Thymus (tissue), 11 donors: ENCODE measurements at regions not wholly inside any gene's neighbourhood (a gene's known extent, or its start where the extent isn't known, plus 50 kb on each side); places are given as distances from the start of the nearest gene placed in this dataset.

Experiments used
- DNase-seq, 9 donors: peaks; one replicate each; pipeline ENCODE4 v3.0.0-alpha.2; 2013; ENCODE audit warnings: low spot score in 9 of 9, low read depth in 6 of 9, missing footprints in 1 of 9
- H3K27ac ChIP-seq, 2 donors: one replicate each; pipeline ENCODE4 v1.5.1; 2013; ENCODE audit warnings: control low read depth in 1 of 2, low read depth in 1 of 2, low read length in 1 of 2, mild to moderate bottlenecking in 1 of 2, moderate library complexity in 1 of 2
- H3K27me3 ChIP-seq, 2 donors: one replicate each; pipeline ENCODE4 v1.5.1; 2013; ENCODE audit warnings: low read length in 1 of 2; ENCODE audit not compliant: control insufficient read depth in 2 of 2, insufficient read depth in 1 of 2
- H3K36me3 ChIP-seq, 2 donors: one replicate each; pipeline ENCODE4 v1.5.1; 2013; ENCODE audit warnings: low read length in 1 of 2, mild to moderate bottlenecking in 1 of 2, moderate library complexity in 1 of 2; ENCODE audit not compliant: control insufficient read depth in 2 of 2, insufficient read depth in 2 of 2
- H3K4me1 ChIP-seq, 2 donors: one replicate each; pipeline ENCODE4 v1.5.1; 2013; ENCODE audit warnings: low read length in 2 of 2; ENCODE audit not compliant: control insufficient read depth in 2 of 2, insufficient read depth in 2 of 2
- H3K4me3 ChIP-seq, 2 donors: one replicate each; pipeline ENCODE4 v1.5.1; 2013; ENCODE audit warnings: low read length in 2 of 2, control low read depth in 1 of 2, mild to moderate bottlenecking in 1 of 2
- H3K9me3 ChIP-seq, 2 donors: one replicate each; pipeline ENCODE4 v1.5.1; 2013; ENCODE audit warnings: low read length in 1 of 2, mild to moderate bottlenecking in 1 of 2; ENCODE audit not compliant: control insufficient read depth in 2 of 2, insufficient read depth in 1 of 2
- WGBS: extraction: QIAGEN DNeasy Blood & Tissue Kit; methylation state at CpG from one replicate; pipeline ENCODE4 v1.1.7; 2013; 5-methylcytosine and 5-hydroxymethylcytosine counted together
- donor health status: healthy.

GRCh38 chr9:95607507-95607906, 90.7 kb upstream of the PTCH1 start:
- no peak for DNase-seq
- Histone ChIP-seq H3K27me3 (peaks cover 0 to 2% of the 10 kb centered on the region in 2 donors), H3K9me3 (peaks cover 0 to 1% of the 10 kb centered on the region in 2 donors), H3K36me3 (no peaks in the 10 kb centered on the region), H3K4me1 (no peaks in the 10 kb centered on the region), H3K4me3 (no peak overlapping the region), H3K27ac (no peak overlapping the region)
- WGBS: 96% methylated on average over 5 of the region's 5 CpGs

- Histone ChIP-seq H3K36me3 (no peaks in the 10 kb centered on the region), H3K27me3 (peaks cover 0 to 4% of the 10 kb centered on the region in 2 donors), H3K27ac (no peak overlapping the region), H3K4me3 (no peak overlapping the region), H3K9me3 (peaks cover 0 to 1% of the 10 kb centered on the region in 2 donors), H3K4me1 (no peaks in the 10 kb centered on the region)
- no peak for DNase-seq
- 93% methylated on average over 19 of the region's 19 CpGs for WGBS
These were observed 89.9 kb upstream of the PTCH1 start for GRCh38 chr9:95606489-95607350.

- no peaks in the 10 kb centered on the region for H3K36me3 ChIP-seq
- H3K9me3 ChIP-seq: peaks cover 0 to 1% of the 10 kb centered on the region in 2 donors
- peaks cover 0 to 4% of the 10 kb centered on the region in 2 donors for H3K27me3 ChIP-seq
- H3K4me1 ChIP-seq: no peaks in the 10 kb centered on the region
- no peak for DNase-seq
- H3K4me3 ChIP-seq: no peak overlapping the region
- H3K27ac ChIP-seq: no peak overlapping the region
- 94% methylated on average over 10 of the region's 10 CpGs for WGBS
These were observed 89.2 kb upstream of the PTCH1 start for GRCh38 chr9:95605816-95606488.

- H3K4me1 ChIP-seq: no peaks in the 10 kb centered on the region
- no peak for DNase-seq
- H3K27ac ChIP-seq: no peak overlapping the region
- H3K27me3 ChIP-seq: peaks cover 0 to 4% of the 10 kb centered on the region in 2 donors
- no peaks in the 10 kb centered on the region for H3K36me3 ChIP-seq
- peaks cover 0 to 1% of the 10 kb centered on the region in 2 donors for H3K9me3 ChIP-seq
- WGBS: 73% methylated on average over 6 of the region's 6 CpGs
- no peak overlapping the region for H3K4me3 ChIP-seq
These were observed 88.3 kb upstream of the PTCH1 start for GRCh38 chr9:95605101-95605500.

- Histone ChIP-seq H3K4me3 (no peak overlapping the region), H3K9me3 (no peaks in the 10 kb centered on the region), H3K27ac (no peak overlapping the region), H3K4me1 (no peaks in the 10 kb centered on the region), H3K27me3 (peaks cover 0 to 5% of the 10 kb centered on the region in 2 donors), H3K36me3 (no peaks in the 10 kb centered on the region)
- WGBS: 94% methylated on average over 2 of the region's 2 CpGs
- no peak for DNase-seq
These were observed 81.5 kb upstream of the PTCH1 start for GRCh38 chr9:95598236-95598635.

GRCh38 chr9:95595721-95596295, 79.0 kb upstream of the PTCH1 start:
- no peak for DNase-seq
- WGBS: 92% methylated on average over 15 of the region's 15 CpGs
- Histone ChIP-seq H3K27ac (no peak overlapping the region), H3K4me1 (no peaks in the 10 kb centered on the region), H3K27me3 (peaks cover 0 to 3% of the 10 kb centered on the region in 2 donors), H3K4me3 (no peak overlapping the region), H3K36me3 (no peaks in the 10 kb centered on the region), H3K9me3 (no peaks in the 10 kb centered on the region)

DNA sequence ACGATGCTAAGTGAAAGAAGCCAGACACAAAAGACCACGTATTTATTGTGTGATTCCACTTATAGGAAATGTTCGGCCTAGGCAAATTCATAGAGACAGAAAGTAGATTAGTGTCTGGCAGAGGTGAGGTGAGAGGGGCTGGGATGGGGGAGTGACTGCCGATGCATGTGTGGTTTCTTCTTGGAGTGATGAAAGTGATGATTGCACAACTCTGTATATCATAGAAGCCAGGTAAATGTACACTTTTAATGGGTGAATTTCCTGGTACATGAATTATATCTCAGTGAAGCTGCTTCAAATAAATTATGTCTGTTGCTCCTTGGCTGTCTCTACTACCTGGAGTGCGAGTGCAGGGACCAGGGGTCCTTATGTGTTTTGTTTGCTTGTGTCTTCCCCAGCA, 76.2 kb upstream of the PTCH1 start:
- H3K27ac ChIP-seq: no peak overlapping the region
- no peaks in the 10 kb centered on the region for H3K36me3 ChIP-seq
- H3K27me3 ChIP-seq: peaks cover 0 to 8% of the 10 kb centered on the region in 2 donors
- 96% methylated on average over 5 of the region's 5 CpGs for WGBS
- no peaks in the 10 kb centered on the region for H3K9me3 ChIP-seq
- no peak overlapping the region for H3K4me3 ChIP-seq
- DNase-seq: no peak
- no peaks in the 10 kb centered on the region for H3K4me1 ChIP-seq

DNA sequence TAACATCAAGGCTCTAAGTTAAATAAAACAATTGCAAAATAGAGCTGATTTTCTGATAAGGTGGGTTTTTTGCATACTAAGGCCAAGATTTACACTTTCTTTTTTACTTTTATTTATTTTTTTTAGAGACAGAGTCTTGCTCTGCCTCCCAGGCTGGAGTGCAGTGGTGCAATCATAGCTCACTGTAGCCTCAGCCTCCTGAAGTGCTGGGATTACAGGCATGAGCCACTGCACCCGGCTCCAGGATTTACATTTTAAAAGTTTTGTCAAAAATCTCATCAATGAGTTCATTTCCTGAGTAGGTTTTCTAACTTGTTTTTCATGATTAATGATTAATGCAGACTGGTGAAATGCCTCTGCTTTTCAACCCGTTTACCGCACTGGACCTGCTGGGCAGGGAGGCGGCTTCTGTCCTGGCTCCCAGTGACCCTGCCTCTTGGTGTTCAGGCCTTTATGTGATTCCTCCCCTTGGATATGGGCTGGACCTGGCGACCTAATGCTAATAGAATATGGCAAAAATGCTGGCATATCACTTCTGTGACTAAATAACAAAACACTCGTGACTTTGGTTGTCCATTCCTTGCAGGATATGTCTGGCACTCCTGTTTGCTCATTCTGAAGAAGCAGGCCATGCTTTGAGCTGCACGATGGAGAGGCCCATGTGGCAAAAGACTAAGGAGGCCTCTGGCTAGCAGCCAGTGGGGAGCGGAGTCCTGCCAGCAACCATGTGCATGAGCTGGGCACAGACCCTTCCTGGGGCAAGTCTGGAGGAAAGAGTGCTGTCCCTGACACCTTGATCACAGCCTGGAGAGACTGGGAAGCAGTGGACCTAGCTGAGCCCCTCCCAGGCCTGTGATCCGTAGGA, 72.2 kb upstream of the PTCH1 start:
- Histone ChIP-seq H3K27me3 (peaks cover 0 to 14% of the 10 kb centered on the region in 2 donors), H3K4me1 (no peaks in the 10 kb centered on the region), H3K36me3 (no peaks in the 10 kb centered on the region), H3K27ac (no peak overlapping the region), H3K9me3 (no peaks in the 10 kb centered on the region), H3K4me3 (no peak overlapping the region)
- 93% methylated on average over 9 of the region's 9 CpGs for WGBS
- DNase-seq: no peak
